Astrocyte (in vitro differentiated cells and primary cell): ENCODE measurements at regions not wholly inside any gene's neighbourhood (a gene's known extent, or its start where the extent isn't known, plus 50 kb on each side); places are given as distances from the start of the nearest gene placed in this dataset.

ENCODE experiments used
- DNase-seq: peaks from one replicate; pipeline ENCODE4 v3.0.0-alpha.2; 2010; ENCODE audit warnings: low read depth
- FAIRE-seq: peaks from 2 replicates; lab custom pipeline; 2011; peaks lifted over from hg19 to GRCh38; lab: Jason Lieb, UNC
- H2AFZ ChIP-seq: 2 replicates; pipeline ENCODE4 v1.6.0; 2012; ENCODE audit warnings: low read depth, low read length, inconsistent platforms
- H3K27ac ChIP-seq: 2 replicates; pipeline ENCODE4 v1.5.1; 2011; ENCODE audit warnings: low read depth, low read length, inconsistent platforms
- H3K27me3 ChIP-seq: 2 replicates; pipeline ENCODE4 v1.6.0; 2011; ENCODE audit warnings: low read length, inconsistent platforms; ENCODE audit not compliant: insufficient read depth
- H3K36me3 ChIP-seq: 2 replicates; pipeline ENCODE4 v1.5.1; 2011; ENCODE audit warnings: low read length, inconsistent platforms; ENCODE audit not compliant: insufficient read depth
- H3K4me1 ChIP-seq: 2 replicates; pipeline ENCODE4 v1.5.1; 2011; ENCODE audit warnings: low read length, inconsistent platforms; ENCODE audit not compliant: insufficient read depth
- H3K4me2 ChIP-seq: 2 replicates; pipeline ENCODE4 v1.6.0; 2012; ENCODE audit warnings: low read length, inconsistent platforms
- H3K4me3 ChIP-seq: 2 replicates; pipeline ENCODE4 v1.5.1; 2011; ENCODE audit warnings: low read depth, mild to moderate bottlenecking, low read length, inconsistent platforms; ENCODE audit not compliant: insufficient read depth
- H3K79me2 ChIP-seq: 2 replicates; pipeline ENCODE4 v1.6.0; 2012; ENCODE audit warnings: mild to moderate bottlenecking, low read length, inconsistent platforms; ENCODE audit not compliant: insufficient read depth
- H3K9ac ChIP-seq: 2 replicates; pipeline ENCODE4 v1.6.0; 2012; ENCODE audit warnings: mild to moderate bottlenecking, low read length, inconsistent platforms
- H3K9me3 ChIP-seq: 2 replicates; pipeline ENCODE4 v1.5.1; 2012; ENCODE audit warnings: low read depth, mild to moderate bottlenecking, low read length, inconsistent platforms; ENCODE audit not compliant: insufficient read depth
- H4K20me1 ChIP-seq: 2 replicates; pipeline ENCODE4 v1.6.0; 2012; ENCODE audit warnings: low read length, inconsistent platforms; ENCODE audit not compliant: insufficient read depth
- H3K27ac Mint-ChIP-seq: one replicate; pipeline ENCODE4 v1.8.0; 2021; ENCODE audit warnings: mild to moderate bottlenecking, mixed read lengths; ENCODE audit not compliant: unreplicated experiment
- H3K27me3 Mint-ChIP-seq: one replicate; pipeline ENCODE4 v1.8.0; 2021; ENCODE audit warnings: low read depth, mixed read lengths; ENCODE audit not compliant: unreplicated experiment
- H3K36me3 Mint-ChIP-seq: one replicate; pipeline ENCODE4 v1.8.0; 2021; ENCODE audit warnings: low read depth, mixed read lengths; ENCODE audit not compliant: unreplicated experiment
- H3K4me1 Mint-ChIP-seq: one replicate; pipeline ENCODE4 v1.8.0; 2021; ENCODE audit warnings: low read depth, mixed read lengths; ENCODE audit not compliant: unreplicated experiment
- H3K4me3 Mint-ChIP-seq: one replicate; pipeline ENCODE4 v1.8.0; 2021; ENCODE audit warnings: mild to moderate bottlenecking, moderate library complexity, mixed read lengths; ENCODE audit not compliant: unreplicated experiment
- H3K9me3 Mint-ChIP-seq: one replicate; pipeline ENCODE4 v1.8.0; 2021; ENCODE audit warnings: mild to moderate bottlenecking, mixed read lengths; ENCODE audit not compliant: unreplicated experiment
- EZH2 ChIP-seq: IDR thresholded peaks from 2 replicates; pipeline ENCODE4 v1.6.1; 2012; ENCODE audit warnings: mild to moderate bottlenecking, low read length, inconsistent platforms; ENCODE audit not compliant: insufficient read depth
- TF ChIP-seq, protein P1 (sequence below): IDR thresholded peaks from 2 replicates; pipeline ENCODE4 v1.5.1; 2011; ENCODE audit warnings: low read depth, mild to moderate bottlenecking, inconsistent platforms, low read length, moderate library complexity; ENCODE audit not compliant: insufficient read depth

- TF ChIP-seq, protein P1, sequence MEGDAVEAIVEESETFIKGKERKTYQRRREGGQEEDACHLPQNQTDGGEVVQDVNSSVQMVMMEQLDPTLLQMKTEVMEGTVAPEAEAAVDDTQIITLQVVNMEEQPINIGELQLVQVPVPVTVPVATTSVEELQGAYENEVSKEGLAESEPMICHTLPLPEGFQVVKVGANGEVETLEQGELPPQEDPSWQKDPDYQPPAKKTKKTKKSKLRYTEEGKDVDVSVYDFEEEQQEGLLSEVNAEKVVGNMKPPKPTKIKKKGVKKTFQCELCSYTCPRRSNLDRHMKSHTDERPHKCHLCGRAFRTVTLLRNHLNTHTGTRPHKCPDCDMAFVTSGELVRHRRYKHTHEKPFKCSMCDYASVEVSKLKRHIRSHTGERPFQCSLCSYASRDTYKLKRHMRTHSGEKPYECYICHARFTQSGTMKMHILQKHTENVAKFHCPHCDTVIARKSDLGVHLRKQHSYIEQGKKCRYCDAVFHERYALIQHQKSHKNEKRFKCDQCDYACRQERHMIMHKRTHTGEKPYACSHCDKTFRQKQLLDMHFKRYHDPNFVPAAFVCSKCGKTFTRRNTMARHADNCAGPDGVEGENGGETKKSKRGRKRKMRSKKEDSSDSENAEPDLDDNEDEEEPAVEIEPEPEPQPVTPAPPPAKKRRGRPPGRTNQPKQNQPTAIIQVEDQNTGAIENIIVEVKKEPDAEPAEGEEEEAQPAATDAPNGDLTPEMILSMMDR: no peak
- no peak for TF ChIP-seq EZH2
- Mint-ChIP-seq H3K9me3 (peaks cover 12% of the 10 kb centered on the region), H3K27ac (no peak overlapping the region), H3K4me3 (no peak overlapping the region), H3K4me1 (no peaks in the 10 kb centered on the region), H3K27me3 (no peaks in the 10 kb centered on the region), H3K36me3 (no peaks in the 10 kb centered on the region)
- no peak overlapping the region for H2AFZ ChIP-seq
- no peak overlapping the region for H3K4me2 ChIP-seq
- H3K27me3 ChIP-seq: no peaks in the 10 kb centered on the region
- H3K9ac ChIP-seq: no peak overlapping the region
- peaks cover 6% of the 10 kb centered on the region for H3K9me3 ChIP-seq
- no peaks in the 10 kb centered on the region for H3K4me1 ChIP-seq
- H3K36me3 ChIP-seq: no peaks in the 10 kb centered on the region
- no peak overlapping the region for H3K4me3 ChIP-seq
- H3K79me2 ChIP-seq: no peaks in the 10 kb centered on the region
- no peaks in the 10 kb centered on the region for H4K20me1 ChIP-seq
- no peak for DNase-seq
- FAIRE-seq: no peak
- H3K27ac ChIP-seq: no peak overlapping the region
Measured at GRCh38 chr18:78838183-78838582, 141.4 kb upstream of the SALL3 start.

- H4K20me1 ChIP-seq: no peaks in the 10 kb centered on the region
- DNase-seq (no peak), FAIRE-seq (no peak)
- no peak overlapping the region for H2AFZ ChIP-seq
- Mint-ChIP-seq H3K4me1 (no peaks in the 10 kb centered on the region), H3K27me3 (no peaks in the 10 kb centered on the region), H3K36me3 (no peaks in the 10 kb centered on the region), H3K27ac (no peak overlapping the region), H3K4me3 (no peak overlapping the region), H3K9me3 (peaks cover 29% of the 10 kb centered on the region)
- peaks cover 6% of the 10 kb centered on the region for H3K9me3 ChIP-seq
- no peak overlapping the region for H3K9ac ChIP-seq
- TF ChIP-seq EZH2: no peak
- TF ChIP-seq, protein P1: no peak
- no peaks in the 10 kb centered on the region for H3K79me2 ChIP-seq
- no peak overlapping the region for H3K27ac ChIP-seq
- no peaks in the 10 kb centered on the region for H3K27me3 ChIP-seq
- H3K4me2 ChIP-seq: no peak overlapping the region
- H3K36me3 ChIP-seq: no peaks in the 10 kb centered on the region
- H3K4me3 ChIP-seq: no peak overlapping the region
- H3K4me1 ChIP-seq: no peaks in the 10 kb centered on the region
Measured at GRCh38 chr18:78849046-78849445, 130.6 kb upstream of the SALL3 start.

DNA sequence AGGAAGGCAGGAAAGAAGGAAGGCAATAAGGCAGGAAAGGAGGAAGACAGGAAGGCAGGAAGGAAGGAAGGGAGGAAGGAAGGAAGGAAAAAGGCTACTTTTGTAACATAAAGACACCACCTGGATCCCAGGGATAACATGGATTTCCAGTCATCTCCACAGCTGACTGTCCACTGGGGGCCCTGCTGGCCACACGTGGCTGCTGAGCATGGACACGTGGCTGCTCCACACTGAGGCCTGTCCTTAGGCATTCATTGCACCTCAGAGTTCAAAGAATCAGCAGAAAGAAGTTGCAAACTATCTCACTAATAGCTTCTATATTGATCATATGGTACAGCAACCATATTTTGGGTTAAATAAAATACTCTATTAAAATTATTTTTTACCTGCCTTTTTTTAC lies 130.2 kb upstream of the SALL3 start:
- no peaks in the 10 kb centered on the region for H3K79me2 ChIP-seq
- Mint-ChIP-seq H3K36me3 (no peaks in the 10 kb centered on the region), H3K27ac (no peak overlapping the region), H3K27me3 (no peaks in the 10 kb centered on the region), H3K4me3 (no peak overlapping the region), H3K9me3 (peaks cover 29% of the 10 kb centered on the region), H3K4me1 (no peaks in the 10 kb centered on the region)
- H3K4me3 ChIP-seq: no peak overlapping the region
- H3K27ac ChIP-seq: no peak overlapping the region
- H2AFZ ChIP-seq: no peak overlapping the region
- FAIRE-seq (no peak), DNase-seq (no peak)
- H3K9ac ChIP-seq: no peak overlapping the region
- H4K20me1 ChIP-seq: no peaks in the 10 kb centered on the region
- TF ChIP-seq, protein P1: no peak
- no peak for TF ChIP-seq EZH2
- H3K27me3 ChIP-seq: no peaks in the 10 kb centered on the region
- no peaks in the 10 kb centered on the region for H3K36me3 ChIP-seq
- peaks cover 6% of the 10 kb centered on the region for H3K9me3 ChIP-seq
- no peak overlapping the region for H3K4me2 ChIP-seq
- no peaks in the 10 kb centered on the region for H3K4me1 ChIP-seq
